ENCODE measurements at regions not wholly inside any gene's neighbourhood (a gene's known extent, or its start where the extent isn't known, plus 50 kb on each side); places are given as distances from the start of the nearest gene placed in this dataset.

DNA sequence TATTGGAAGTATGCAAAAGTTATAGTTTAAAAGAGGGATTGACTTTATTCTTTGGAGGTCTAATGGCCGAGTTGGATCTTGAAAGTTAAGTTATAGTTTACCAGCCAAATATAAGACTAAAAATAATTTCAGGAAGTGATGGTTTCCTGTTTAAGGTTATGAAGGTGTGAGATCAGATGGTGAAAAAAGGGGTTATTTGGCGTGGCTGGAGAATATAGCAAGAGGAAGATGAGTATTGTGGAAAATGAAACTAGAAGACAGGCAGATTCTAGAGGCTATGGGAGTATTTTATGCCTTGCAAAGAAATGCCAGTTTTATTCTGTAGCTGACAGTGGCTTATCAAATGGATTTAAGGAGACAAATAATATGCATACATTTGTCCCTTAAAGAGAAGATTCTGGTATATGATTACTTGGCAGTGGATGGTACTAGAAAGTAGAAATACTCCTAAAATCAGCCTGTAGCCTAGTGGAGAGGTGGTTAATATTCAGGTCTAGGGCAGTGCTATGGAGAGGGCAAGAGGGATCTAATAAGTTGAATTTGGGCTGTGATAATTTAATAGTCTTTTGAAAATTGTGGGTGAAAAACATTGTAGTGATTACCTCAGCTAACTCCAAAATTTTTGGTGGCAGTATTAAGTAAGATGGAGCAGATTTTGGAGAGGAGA is 1091.8 kb upstream of the ATXN7L3B start:
- no peaks in the 10 kb centered on the region for H3K36me3 ChIP-seq
- TF ChIP-seq, protein P1, sequence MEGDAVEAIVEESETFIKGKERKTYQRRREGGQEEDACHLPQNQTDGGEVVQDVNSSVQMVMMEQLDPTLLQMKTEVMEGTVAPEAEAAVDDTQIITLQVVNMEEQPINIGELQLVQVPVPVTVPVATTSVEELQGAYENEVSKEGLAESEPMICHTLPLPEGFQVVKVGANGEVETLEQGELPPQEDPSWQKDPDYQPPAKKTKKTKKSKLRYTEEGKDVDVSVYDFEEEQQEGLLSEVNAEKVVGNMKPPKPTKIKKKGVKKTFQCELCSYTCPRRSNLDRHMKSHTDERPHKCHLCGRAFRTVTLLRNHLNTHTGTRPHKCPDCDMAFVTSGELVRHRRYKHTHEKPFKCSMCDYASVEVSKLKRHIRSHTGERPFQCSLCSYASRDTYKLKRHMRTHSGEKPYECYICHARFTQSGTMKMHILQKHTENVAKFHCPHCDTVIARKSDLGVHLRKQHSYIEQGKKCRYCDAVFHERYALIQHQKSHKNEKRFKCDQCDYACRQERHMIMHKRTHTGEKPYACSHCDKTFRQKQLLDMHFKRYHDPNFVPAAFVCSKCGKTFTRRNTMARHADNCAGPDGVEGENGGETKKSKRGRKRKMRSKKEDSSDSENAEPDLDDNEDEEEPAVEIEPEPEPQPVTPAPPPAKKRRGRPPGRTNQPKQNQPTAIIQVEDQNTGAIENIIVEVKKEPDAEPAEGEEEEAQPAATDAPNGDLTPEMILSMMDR (IDR thresholded peaks at IDR 0.05; ENCODE audit: low read depth, low read length): no peak
- no peaks in the 10 kb centered on the region for H3K9me3 ChIP-seq (ENCODE audit: low read depth)
- H3K4me1 ChIP-seq (ENCODE audit: low read depth): peaks cover 21% of the 10 kb centered on the region
- H3K4me3 ChIP-seq: no peak overlapping the region
- H3K27me3 ChIP-seq: no peaks in the 10 kb centered on the region
- no peak overlapping the region for H3K27ac ChIP-seq
- DNase-seq (ENCODE audit: low read depth in 1 of 2, low spot score in 1 of 2): no peak

GRCh38 chr12:73452672-73453469 is 1084.8 kb upstream of the ATXN7L3B start:
- Histone ChIP-seq H3K36me3 (no peaks in the 10 kb centered on the region), H3K4me3 (no peak overlapping the region), H3K4me1 (ENCODE audit: low read depth) (peaks cover 14% of the 10 kb centered on the region), H3K9me3 (ENCODE audit: low read depth) (no peaks in the 10 kb centered on the region), H3K27ac (no peak overlapping the region), H3K27me3 (no peaks in the 10 kb centered on the region)
- TF ChIP-seq, protein P1 (IDR thresholded peaks at IDR 0.05; ENCODE audit: low read depth, low read length): no peak
- no peak for DNase-seq (ENCODE audit: low read depth in 1 of 2, low spot score in 1 of 2)

DNA sequence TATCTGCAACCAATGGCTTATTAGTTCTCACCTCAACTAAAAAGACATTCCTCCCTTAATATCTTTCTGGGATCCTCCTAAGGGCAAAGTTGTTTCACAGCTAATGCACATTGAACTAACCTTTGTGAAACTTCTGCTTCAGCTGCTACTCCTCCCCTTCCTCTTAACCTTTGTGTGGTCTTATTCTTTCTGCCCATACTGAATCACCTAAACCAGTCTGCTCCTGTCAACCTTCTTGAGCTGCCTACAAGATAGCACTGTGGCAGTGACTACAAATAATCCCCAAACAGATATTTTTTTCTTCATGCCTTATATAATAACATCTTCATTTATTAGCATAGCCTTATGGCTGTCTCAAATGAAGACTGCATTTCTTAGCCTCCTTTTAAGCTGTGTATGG is 1077.4 kb upstream of the ATXN7L3B start:
- Histone ChIP-seq H3K9me3 (ENCODE audit: low read depth) (no peaks in the 10 kb centered on the region), H3K36me3 (no peaks in the 10 kb centered on the region), H3K4me3 (no peak overlapping the region), H3K27ac (no peak overlapping the region), H3K27me3 (no peaks in the 10 kb centered on the region), H3K4me1 (ENCODE audit: low read depth) (no peaks in the 10 kb centered on the region)
- no peak for DNase-seq (ENCODE audit: low read depth in 1 of 2, low spot score in 1 of 2)
- TF ChIP-seq, protein P1 (IDR thresholded peaks at IDR 0.05; ENCODE audit: low read depth, low read length): no peak

GRCh38 chr12:73465106-73465505 is 1072.5 kb upstream of the ATXN7L3B start:
- Histone ChIP-seq H3K27ac (no peak overlapping the region), H3K4me1 (ENCODE audit: low read depth) (no peaks in the 10 kb centered on the region), H3K4me3 (no peak overlapping the region), H3K27me3 (no peaks in the 10 kb centered on the region), H3K36me3 (no peaks in the 10 kb centered on the region), H3K9me3 (ENCODE audit: low read depth) (no peaks in the 10 kb centered on the region)
- no peak for DNase-seq (ENCODE audit: low read depth in 1 of 2, low spot score in 1 of 2)
- TF ChIP-seq, protein P1 (IDR thresholded peaks at IDR 0.05; ENCODE audit: low read depth, low read length): no peak

DNA sequence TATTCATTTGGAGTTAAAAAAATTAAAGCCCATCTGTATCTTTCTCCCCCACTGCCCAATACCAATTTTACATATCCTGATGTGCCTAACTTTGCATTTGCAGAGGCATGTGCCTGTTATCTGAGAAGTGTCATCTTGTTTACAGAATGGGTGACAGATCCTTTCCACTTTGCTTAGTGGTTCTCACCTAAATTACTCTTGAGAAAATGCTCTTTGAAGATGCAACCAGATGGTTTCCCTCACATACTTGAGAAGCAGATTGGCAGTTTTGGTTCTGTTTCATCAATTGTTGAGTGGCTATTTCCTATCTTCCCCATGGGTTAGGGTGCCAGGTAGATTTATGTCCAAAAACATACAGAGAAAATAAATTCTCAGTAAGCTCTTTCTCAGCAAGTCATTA is 1051.4 kb upstream of the ATXN7L3B start:
- no peak for DNase-seq (ENCODE audit: low read depth in 1 of 2, low spot score in 1 of 2)
- TF ChIP-seq, protein P1 (IDR thresholded peaks at IDR 0.05; ENCODE audit: low read depth, low read length): no peak
- H3K27ac ChIP-seq: no peak overlapping the region
- H3K27me3 ChIP-seq: no peaks in the 10 kb centered on the region
- no peaks in the 10 kb centered on the region for H3K9me3 ChIP-seq (ENCODE audit: low read depth)
- no peaks in the 10 kb centered on the region for H3K4me1 ChIP-seq (ENCODE audit: low read depth)
- H3K36me3 ChIP-seq: no peaks in the 10 kb centered on the region
- no peak overlapping the region for H3K4me3 ChIP-seq
